ENCODE measurements at regions not wholly inside any gene's neighbourhood (a gene's known extent, or its start where the extent isn't known, plus 50 kb on each side); places are given as distances from the start of the nearest gene placed in this dataset.
"Not testable (repeated sequence)": the region's sequence is repeated elsewhere in the genome, so short reads cannot be mapped to it uniquely, and the experiment has no call there.

DNA sequence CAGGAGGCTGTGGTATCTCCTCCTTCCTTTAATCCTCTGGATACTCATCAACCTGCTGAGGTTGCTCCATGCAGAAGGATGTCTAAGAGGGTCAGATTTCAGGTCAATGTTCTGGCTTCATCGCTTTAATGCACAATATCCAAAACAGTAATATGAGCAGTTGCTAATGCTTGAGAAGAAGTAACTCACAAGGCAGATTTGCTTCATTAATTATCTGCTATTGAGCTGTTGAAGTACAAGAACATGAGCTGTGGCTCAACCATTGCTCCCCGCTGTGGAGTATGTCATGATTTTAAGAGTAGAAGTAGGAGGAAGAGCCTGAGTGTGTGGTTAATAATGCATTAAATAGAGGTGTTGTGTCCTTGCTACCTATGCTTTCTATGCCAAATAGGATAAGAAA lies 1412.9 kb upstream of the ALCAM start:
- DNase-seq (ENCODE audit: low read depth in 2 of 2, low spot score in 1 of 2) = no peak

DNA sequence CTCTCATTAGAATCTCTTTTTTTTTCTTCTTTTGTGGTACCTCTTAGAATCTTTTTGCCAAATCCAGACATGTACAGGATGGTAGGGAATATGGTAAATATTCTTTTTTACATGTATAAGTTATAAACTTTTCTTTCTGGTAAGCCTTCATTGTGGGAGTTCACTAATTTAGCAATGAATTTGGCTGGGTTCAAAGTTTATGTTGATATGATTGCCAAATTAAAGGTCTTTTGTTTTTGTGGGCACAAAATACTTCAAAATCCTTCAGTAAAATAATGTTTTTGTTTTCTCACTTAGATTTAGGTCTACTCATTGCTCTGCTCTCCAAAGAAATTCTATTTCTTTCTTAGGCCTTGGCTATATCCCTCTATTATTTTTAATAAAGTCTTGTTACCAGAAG lies 1405.9 kb upstream of the ALCAM start:
- no peak for DNase-seq (ENCODE audit: low read depth in 2 of 2, low spot score in 1 of 2)

DNA sequence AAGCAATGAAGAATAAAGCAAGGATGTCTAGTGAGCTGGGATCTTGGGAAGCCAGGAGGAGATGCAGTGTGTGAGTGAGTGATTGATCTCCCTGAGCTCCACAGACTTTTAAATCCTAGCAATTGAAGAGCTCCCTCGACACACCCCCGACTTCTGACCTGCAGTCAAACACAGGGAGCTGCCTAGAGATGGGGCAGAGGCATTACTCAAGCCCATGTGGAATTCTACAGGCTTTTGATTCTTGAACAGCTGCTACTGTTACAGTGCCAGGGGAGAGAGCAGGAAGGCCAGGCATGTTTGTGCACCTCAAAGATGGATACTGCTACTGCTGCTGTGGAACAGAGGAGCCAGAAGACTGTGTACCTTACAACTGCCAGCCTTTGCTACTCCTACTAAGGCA lies 1403.1 kb upstream of the ALCAM start:
- DNase-seq (ENCODE audit: low read depth in 2 of 2, low spot score in 1 of 2) = no peak

DNA sequence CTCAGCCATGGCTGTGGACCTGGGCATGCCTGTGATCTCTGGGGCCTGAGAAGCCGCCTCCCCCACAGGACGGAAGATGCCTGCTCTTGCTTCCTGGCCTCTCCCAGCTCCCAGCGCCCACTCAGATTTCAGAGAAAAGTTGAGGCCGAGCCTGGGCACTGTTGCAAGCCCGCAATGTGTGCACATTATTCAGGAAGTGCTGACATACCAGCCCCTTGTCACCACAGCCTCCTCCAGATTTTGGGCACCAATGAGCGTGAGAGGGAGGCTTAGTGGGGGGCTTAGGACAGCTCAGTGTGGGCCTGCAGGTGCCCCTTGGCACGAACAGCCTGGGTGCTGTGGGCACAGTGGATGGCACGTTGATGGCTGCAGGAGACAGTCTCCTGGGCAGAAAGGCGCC lies 1400.9 kb upstream of the ALCAM start:
- DNase-seq (ENCODE audit: low read depth in 2 of 2, low spot score in 1 of 2) = no peak

DNA sequence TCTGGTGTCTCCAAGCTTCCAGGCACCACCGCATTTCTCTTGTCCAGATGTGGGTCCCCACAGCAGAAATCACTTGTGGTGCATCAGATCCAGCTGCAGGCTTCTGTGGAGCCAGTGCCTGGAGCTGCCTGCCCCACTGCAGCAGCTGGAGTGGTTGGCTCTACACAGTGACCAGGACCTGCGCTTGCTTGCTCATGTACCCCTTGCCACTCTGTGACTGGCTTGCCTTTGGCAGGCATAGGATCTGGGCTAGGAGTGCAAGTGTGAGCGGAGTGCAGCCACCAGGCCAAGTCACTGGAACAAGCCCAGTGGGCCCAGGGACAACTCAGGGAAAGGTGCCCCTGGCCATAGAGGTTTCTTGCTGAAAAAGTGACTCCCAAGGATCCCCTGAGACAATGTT lies 1400.0 kb upstream of the ALCAM start:
- DNase-seq (ENCODE audit: low read depth in 2 of 2, low spot score in 1 of 2) = no peak

DNA sequence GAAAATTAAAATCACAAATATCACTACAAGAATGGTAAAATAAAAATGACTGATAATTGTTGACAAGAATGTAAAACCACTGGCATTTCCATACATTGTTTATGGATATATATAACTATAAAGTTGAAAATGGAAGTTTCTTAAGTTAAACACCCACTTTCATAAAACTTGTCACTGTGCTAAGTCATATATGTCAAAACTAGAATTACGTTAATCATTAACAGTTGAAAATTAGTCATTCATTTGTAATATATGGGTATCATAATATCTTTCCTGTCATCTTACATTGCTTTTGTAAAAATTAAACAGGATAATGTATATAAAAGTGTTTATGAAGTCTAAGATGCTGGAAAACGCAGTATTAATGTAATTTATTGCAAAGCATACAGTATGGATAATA lies 1398.6 kb upstream of the ALCAM start:
- no peak for DNase-seq (ENCODE audit: low read depth in 2 of 2, low spot score in 1 of 2)

DNA sequence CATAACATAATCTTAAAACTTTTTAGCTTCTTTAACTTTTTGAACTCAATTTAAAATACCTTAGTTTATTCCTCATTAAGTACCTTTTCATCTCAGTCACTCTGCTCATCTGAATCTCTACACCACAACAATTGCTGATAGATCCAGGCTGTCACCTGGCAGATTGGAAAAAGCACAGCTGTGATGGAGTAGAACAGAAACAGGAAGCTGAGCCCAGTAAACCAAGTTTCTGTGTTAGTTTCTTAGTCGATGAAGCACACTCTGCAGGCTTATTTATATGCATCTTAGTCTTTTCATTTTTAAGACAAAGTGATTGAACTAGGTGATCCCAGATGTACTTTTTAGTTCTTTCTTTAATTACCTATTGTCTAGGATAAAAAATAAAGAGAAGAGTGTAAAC lies 1398.0 kb upstream of the ALCAM start:
- DNase-seq (ENCODE audit: low read depth in 2 of 2, low spot score in 1 of 2) = no peak

DNA sequence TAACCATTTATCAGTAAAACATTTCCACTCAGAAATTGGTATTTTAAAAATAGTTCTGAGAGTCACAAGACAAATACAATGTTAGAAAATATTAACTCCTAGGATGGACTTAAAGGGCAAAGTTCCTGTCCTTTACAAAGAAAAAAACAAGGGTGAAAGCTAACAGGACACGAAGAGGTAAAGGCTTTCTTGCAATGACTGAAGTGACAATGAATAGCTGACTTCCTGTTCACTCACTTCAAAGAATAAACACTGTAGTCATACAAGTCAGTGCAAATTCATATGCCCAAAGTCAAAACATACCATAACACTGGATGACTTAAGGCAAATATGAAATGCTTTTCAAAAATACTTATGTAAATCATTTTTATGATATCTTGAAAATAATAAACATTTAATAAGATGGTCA lies 1389.8 kb upstream of the ALCAM start:
- no peak for DNase-seq (ENCODE audit: low read depth in 2 of 2, low spot score in 1 of 2)

DNA sequence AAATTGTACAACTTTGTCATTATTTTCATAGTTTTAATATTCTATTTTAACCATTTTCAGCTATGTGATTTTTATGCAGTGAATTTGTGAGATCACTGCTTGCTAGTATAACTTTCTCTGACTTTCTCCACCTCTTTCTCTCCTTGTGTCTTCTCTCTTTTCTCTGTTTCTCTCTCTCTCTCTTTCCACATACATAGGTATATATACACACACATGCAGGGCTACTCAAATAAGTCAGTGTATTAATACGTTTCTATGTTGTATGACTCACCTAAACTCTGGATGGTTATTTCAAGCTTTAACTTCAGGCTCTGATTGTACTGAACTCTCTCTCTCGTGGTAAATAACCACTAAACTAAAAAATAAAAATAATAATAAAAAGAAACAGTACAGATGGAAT lies 1389.3 kb upstream of the ALCAM start:
- no peak for DNase-seq (ENCODE audit: low read depth in 2 of 2, low spot score in 1 of 2)

DNA sequence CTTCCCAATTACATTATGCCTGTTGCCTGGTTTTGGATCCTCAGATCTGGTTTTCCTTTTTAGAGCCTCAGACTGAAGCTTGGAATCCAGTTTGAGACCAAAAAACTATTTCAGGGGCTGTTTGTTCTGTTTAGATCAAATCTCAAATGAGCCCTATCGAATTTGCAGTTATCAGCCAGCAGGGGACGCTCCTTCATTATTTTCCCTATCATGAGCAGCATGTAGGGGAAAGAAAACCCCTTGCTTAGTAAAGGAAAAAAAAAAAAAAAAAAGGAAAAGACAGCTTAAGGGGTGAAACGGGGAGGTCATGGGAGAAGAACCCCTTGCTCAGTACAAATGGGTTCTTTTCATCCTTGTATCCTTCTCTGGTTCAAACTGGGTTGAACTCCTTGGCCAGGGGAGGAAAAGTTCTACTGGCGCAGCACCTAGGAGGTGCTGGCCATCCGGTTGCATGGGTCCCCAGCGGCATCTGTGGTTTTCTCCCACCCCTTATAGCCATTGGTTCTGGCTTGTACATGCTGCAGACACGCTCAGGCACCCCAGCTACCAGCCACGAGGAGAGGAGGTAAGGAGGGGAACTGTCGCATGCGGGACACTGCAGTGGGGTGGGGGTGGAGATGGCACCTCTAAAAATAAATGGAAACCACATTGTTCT lies 1375.1 kb upstream of the ALCAM start:
- DNase-seq (ENCODE audit: low read depth in 2 of 2, low spot score in 1 of 2) = no peak

DNA sequence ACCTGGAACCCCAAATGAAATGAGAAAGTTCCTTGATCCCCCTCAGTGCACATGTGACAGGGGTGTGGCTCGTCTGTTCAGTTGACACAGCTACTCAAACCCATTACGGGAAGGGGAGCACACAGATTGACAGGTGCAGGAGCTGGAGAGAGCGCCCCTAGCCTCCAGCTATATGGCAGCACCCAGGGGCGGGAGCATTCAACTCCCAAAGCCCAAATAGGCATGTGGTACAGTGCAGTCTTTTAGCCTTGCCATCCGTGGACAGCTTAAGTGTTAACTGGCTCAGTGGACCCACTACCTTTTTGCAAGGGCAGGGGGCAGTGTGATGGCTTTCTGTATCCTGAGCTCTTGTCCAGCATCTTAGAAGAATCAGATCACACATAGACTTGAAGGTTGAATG lies 1374.2 kb upstream of the ALCAM start:
- no peak for DNase-seq (ENCODE audit: low read depth in 2 of 2, low spot score in 1 of 2)

DNA sequence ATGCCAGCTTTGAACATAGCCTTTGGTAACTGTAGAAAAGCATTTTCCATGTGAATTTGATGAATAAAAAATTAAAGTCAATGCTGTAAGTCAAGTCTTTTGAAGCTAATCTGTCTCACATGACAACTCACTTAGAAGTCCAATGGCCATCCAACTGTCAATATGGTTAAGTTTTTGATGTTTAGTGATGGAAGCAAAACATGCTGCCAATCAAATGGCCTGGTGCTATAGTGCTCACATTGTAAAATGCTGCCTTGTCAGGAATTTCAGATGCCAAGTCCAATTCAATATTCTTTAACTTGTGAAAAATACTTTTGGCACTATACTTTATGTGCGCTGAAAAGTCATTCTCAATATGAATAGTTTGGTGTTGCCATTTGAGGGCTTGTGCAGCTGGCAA lies 1361.8 kb upstream of the ALCAM start:
- DNase-seq (ENCODE audit: low read depth in 2 of 2, low spot score in 1 of 2) = no peak

DNA sequence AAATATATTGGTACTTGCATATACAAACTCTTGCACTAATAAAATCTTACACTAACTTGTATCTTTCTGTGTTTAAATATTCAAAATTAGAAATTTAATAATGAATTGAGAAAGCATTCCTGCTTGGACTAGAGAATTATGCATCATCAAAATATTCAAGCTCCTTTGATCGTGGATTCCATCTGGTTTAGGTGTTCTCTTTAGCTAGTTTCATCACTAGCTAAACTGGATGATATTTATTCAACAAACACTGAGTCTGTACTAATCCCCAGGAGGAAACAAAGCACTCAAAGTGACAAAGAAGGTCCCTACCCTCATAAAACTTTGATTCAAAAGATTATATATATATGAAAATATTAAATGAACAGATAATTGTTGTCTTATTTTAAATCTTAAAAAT lies 1360.9 kb upstream of the ALCAM start:
- no peak for DNase-seq (ENCODE audit: low read depth in 2 of 2, low spot score in 1 of 2)

DNA sequence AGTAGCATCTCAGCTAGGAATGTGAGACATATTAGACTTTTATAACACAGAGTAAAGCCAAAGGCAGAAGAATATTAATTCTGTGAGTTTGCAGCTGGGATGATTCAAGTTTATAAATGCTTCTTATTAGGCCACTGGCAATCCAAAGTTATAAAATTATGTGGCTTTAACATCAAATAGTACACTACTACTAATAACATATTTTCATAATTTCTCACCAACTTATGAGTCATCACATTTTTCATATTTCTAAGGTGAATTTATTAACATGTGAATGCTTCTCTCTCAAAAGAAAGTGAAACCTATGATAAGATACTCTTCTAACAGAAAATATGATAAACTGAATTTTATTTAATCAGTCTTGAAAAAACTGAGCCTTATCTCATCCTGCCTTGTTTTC lies 1348.2 kb upstream of the ALCAM start:
- no peak for DNase-seq (ENCODE audit: low read depth in 2 of 2, low spot score in 1 of 2)

DNA sequence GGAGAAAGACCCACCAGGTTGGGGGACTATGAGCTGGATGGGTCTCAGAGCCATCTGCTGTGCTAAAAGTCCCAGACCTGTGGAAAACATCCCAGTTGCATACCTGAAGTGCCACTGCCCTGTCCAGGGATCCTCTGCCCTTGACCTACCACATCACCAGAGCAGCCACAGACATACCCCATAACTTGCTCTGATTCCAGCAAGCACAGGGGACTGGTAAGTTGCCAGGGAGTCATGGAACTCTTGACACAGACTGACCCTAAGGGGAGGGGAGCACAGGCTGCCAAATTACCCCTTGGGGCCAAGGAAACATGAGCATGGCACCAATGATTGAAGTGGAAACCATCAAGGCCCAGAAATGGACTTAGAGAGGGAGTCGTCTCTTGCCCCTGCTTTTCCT lies 1335.1 kb upstream of the ALCAM start:
- no peak for DNase-seq (ENCODE audit: low read depth in 2 of 2, low spot score in 1 of 2)

DNA sequence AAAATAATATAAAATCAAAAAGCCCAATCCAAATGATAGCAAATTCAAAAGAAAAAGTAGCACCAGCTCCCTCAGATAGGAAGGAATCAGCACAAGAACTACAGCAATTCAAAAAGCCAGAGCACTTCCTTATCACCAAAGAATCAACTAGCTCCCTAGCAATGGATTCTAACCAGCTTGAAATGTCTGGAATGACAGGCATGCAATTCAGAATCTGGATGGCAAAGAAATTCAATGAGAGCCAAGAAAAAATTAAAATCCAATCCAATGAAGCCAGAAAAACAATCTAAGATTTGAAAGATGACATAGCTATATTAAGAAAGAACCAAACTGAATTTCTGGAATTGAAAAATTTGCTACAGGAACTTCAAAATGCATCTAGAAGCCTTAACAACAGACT lies 1334.4 kb upstream of the ALCAM start:
- DNase-seq (ENCODE audit: low read depth in 2 of 2, low spot score in 1 of 2) = no peak

DNA sequence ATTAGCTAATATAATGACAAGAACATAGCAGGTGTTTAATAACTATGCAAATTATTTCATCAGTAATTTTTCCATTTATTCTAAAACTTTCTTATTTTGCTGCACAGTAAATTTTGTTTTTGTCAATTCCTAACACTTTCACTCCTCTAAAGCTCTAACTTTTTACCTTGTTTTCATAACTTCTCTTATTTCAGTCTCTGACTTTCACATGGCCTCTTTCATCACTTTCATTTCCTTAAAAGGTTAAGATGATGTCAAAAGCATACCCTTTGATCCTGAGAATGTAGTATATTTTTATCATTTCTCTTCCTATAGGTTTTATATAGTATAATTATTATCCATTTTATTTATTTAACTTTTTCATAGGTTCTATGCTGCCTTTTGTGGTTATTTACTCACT lies 1325.8 kb upstream of the ALCAM start:
- DNase-seq (ENCODE audit: low read depth in 2 of 2, low spot score in 1 of 2) = no peak

DNA sequence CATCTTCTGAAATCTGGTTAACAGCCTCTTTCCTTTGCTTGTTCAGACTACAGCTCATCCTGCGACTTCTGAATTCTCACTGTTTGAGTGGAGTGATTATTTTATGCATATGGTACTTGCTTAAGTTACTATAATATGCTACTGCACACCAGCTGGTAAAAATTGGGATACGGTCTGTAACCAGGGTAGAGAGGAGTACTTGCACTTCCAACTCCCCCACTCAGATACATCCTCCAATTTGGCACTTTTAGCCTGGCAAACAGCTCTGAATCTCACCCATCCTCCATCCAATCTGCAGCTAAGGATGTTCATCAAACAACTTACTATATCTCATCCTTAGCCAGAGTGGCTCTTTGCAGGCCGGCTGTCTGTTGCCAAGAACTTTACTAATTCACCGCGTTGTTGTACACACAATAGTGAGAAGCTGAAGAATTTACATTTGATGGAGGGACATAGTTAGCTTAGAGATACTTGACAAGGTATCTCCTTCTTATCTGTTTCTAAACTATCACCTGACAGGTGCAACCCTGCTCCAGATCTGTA lies 1323.6 kb upstream of the ALCAM start:
- DNase-seq (ENCODE audit: low read depth in 2 of 2, low spot score in 1 of 2) = not testable (repeated sequence)

DNA sequence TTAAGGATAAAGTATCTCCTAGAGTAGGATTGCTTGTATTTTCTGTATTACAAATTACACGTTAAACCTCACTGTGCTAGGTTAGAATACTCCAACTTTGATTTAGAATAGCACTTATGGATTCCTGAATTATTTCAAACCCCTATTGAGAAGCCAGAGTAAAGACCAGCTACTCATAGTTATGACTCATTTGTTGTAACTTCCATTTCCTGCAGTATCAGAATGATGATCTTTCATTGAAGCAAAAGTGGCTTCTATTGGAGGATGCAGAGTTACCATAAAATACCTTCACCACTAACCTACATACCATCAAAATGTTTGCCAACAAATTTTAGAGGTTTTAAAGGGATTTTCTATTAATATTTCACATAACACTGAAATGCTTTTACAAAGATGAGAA lies 1322.7 kb upstream of the ALCAM start:
- DNase-seq (ENCODE audit: low read depth in 2 of 2, low spot score in 1 of 2) = no peak

DNA sequence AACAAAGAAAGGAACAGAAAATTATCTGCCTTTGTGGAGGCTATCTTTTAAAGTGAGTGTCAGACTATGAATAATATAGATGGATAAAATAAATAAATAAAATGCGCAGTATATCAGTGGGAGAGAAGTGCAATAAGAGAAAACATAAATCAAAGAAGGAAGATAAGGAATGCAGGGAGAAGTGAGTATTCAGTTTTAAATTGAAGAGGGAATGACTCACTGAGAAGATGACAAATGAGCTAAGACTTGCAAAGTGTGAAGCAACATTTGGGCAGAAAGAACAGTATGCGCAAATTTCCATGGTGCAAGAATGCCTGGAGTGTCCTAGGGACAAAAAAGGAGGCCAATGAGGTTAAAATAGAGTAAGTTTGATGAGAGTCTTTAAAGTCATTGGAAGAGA lies 1300.1 kb upstream of the ALCAM start:
- DNase-seq (ENCODE audit: low read depth in 2 of 2, low spot score in 1 of 2) = no peak

DNA sequence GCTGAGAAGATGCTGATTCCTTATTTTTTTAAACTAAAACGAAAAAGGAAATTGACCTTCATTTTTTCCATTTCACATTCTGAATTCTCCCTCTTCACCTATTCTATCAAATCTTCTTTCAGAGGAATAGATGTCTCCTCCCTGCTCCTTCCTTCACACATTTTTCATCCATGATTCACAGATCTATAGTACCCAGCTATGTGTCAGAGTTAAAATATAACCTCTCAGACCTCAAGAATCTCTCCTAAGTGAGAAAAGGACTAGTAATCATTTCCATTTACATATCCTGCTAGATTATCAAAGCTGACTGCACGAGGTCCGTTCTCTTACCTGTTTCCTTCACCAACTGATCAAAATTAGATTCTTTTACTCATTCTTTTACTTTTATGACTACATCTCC lies 1297.6 kb upstream of the ALCAM start:
- no peak for DNase-seq (ENCODE audit: low read depth in 2 of 2, low spot score in 1 of 2)

DNA sequence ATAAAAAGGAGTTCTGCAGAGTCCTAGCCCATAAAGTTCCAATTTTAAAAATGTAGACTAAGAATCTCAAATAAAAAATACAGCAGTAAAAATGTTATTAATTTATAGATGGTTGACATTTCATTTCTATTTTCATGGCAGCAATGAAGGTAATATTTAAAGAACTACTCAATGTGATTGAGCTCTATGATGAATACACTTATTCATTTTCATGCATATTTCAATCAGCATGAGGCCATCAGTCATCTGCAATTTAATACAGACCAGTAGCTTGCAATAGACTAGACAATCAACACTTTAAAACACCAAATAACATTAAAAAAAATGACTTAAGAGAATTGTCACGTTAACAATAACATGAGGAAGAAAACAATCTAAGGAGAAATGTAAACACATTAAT lies 1295.8 kb upstream of the ALCAM start:
- no peak for DNase-seq (ENCODE audit: low read depth in 2 of 2, low spot score in 1 of 2)

DNA sequence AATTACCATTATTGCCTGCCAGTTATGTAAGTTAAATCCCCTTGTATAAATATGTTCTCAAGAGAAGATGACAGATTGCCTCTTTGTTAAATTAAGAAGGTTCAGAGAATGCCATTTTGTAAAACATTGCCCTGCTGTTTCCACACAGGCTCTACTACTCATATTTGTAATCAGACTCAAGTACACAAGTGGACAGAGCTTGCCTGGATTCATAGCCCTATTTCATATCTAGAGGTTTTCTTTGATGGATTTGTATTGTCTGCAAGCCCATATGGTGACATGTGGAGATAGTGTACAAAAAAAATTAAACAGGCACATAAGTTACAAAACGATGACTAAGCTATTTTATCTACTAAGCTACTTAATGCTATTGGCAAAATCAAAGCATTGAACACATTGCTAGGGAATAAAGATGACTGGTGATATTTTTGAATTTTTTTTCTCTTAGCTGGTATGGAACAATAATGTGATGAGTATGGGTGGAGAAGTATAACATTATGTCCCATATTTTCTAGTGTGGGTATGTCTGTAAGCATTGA lies 1286.6 kb upstream of the ALCAM start:
- DNase-seq (ENCODE audit: low read depth in 2 of 2, low spot score in 1 of 2) = no peak

All from stimulated activated CD8-positive, alpha-beta memory T cell treated with anti-CD3 and anti-CD28 coated beads, Interleukin-4, amount 100 ng/mL, for 4 hours (primary cell).